ENCODE measurements at regions not wholly inside any gene's neighbourhood (a gene's known extent, or its start where the extent isn't known, plus 50 kb on each side); places are given as distances from the start of the nearest gene placed in this dataset.
"Not testable (repeated sequence)": the region's sequence is repeated elsewhere in the genome, so short reads cannot be mapped to it uniquely, and the experiment has no call there.

DNA sequence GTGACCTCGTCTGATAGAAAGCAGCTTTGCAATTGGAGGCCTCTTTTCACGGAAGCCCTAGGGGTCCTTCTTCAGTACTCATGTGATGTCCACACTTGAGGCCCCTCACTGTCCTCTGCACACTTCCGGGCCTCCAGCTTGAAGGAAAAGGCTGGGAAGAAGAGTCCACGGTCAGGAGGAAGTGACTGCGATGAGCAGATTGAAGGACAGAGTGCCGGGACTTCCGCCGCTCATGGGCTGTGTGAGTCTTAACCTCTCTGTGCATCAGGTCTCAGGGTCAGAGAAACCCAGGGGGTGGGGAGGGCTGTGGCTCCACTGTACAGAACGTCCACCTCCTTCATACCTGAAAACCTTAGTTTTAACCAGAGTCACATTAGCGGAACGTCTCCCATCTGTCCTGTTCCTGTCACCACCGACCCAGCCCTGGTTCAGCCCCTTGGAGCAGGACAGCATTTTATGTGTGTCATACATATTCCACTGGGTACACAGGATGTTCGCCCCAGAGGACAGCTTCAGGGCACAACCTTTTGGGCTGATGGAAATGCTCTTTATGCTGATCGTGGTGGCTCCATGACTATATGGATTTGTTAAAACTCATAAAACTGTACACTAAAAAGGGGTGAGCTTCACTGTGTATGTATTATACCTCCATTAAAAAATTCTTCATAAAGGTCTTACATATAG lies 51.0 kb upstream of the SORCS2 start:
- no peak for DNase-seq

DNA sequence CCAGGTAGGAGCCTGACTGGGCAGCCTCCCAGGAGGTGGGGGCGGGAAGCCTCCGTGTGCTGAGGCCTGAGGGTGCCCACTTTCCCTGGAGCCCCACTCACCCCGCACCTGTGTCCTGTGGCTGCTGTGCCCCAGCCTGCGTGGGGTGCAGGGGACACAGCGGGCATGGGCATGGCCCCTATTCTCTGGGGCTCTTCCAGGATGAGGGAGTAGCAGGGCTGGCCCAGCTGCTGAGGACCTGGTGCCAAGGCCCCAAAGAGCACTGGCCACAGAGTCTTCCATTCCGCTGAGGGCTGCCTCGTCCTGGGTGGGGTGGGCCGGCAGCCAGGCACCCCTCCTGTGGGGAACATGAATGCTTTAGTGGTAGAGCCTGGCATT lies 51.7 kb upstream of the SORCS2 start:
- no peak for DNase-seq

GRCh38 chr4:7140062-7140691 lies 52.2 kb upstream of the SORCS2 start:
- no peak for DNase-seq

GRCh38 chr4:7139167-7139982 lies 53.0 kb upstream of the SORCS2 start:
- DNase-seq, result no peak

DNA sequence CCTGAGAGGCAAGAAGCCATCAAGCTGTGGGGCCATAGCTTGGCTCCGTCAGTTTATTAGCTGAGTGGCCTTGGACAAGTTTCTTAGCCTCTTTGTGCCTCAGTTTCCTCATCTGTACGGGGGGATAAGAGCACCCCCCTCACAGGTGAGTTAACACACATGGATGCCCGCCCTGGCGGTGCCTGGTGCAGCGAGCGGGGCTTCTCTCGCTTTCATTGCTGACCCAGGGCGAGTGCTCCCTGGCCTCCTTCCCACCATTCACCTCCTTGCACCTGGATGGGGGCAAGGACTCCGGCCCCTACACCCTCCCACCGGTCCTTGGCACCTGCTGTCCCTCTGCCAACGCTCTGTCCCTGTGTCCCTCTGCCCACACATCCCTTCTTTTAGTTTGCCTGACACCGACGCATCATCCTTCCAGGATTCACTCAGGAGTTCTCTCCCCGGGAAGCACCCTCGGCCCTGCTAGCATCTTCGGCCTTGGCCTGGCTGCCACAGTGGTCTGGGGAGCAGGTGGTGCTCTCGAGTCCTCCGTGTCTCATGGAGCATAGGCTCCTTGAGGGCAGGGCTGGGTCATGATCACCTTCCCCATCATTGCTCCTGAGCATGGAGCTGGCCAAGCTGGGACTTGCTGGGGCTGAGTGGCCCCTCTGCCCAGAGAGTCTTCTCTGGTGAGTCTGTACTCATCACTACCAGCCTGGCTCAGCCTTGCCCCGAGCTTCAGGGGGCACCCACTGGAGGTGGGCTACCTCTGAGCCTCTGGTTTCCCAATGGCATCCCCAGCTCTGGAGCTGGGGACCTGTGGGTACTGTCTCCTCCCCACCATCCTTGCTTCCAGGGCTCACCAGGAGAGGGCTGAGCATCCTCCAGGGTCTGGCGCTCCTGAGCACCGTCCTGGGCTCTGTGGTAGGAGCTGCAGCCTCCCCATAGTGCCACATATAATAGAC lies 53.8 kb upstream of the SORCS2 start:
- no peak for DNase-seq

GRCh38 chr4:7137326-7138200 lies 54.8 kb upstream of the SORCS2 start:
- DNase-seq, result no peak

DNA sequence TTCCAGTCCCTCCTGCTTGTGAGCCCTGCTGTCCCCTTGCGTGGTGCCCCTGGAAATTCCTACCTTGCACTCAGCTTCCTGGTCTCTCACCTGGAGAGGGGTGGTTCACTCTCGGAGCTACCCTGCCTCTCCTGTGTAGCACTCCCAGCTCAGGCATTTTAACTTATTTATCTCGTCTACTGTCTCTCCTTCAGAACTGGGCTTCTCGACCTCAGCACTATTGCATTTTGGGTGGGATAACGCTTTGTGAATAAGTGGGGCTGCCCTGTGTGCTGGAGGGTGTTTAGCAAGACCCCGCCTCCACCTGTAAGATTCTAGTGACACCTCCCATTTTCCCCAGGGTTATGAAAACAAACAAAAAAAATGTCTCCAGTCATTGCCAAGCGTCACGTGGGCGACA lies 56.0 kb upstream of the SORCS2 start:
- no peak for DNase-seq

DNA sequence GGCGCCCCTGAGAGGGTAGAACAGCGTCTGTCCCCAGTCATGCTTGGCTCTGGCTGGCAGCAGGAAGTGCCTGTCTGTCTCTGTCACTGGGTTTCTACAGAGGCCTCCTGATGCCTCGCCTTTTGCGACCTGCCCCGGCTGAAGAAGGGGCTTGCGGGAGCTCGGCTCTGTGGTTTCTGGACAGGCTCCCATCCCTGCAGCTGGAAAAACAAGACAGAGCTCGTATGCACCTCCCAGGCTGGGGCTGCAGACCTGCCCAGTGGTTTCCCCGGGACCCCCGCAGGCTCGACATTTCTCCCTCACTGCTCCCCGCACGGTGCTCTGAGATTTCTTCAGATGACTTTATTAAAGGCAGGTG lies 57.0 kb upstream of the SORCS2 start:
- DNase-seq, result peak; percentile 4

- DNase-seq, result peak; percentile 70
Observed at GRCh38 chr4:7134737-7135388, 57.5 kb upstream of the SORCS2 start.

GRCh38 chr4:7133818-7134650 lies 58.3 kb upstream of the SORCS2 start:
- not testable (repeated sequence) for DNase-seq

GRCh38 chr4:7132730-7133582 lies 59.4 kb upstream of the SORCS2 start:
- no peak for DNase-seq

DNA sequence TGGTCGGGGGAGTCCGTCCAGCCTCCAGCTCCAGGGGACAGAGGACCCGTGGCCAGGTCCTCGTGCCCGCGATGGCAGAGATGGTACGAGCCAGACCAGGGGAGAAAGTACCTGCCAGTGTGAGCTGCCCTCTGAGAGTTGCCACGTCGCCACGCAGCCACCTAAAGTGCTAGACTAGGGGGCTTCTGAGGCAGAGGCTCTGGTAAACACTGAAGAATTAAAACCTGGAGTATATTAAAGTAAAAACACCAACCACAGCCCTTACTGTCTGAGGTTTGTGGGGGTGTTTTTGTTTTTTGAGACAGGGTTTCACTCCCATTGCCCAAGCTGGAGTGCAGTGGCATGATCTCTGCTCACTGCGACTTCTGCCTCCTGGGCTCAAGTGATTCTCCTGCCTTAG lies 60.1 kb upstream of the SORCS2 start:
- DNase-seq, result no peak

GRCh38 chr4:7131498-7132031 lies 60.8 kb upstream of the SORCS2 start:
- no peak for DNase-seq

- DNase-seq, result no peak
Observed at GRCh38 chr4:7130621-7131211, 61.6 kb upstream of the SORCS2 start.

DNA sequence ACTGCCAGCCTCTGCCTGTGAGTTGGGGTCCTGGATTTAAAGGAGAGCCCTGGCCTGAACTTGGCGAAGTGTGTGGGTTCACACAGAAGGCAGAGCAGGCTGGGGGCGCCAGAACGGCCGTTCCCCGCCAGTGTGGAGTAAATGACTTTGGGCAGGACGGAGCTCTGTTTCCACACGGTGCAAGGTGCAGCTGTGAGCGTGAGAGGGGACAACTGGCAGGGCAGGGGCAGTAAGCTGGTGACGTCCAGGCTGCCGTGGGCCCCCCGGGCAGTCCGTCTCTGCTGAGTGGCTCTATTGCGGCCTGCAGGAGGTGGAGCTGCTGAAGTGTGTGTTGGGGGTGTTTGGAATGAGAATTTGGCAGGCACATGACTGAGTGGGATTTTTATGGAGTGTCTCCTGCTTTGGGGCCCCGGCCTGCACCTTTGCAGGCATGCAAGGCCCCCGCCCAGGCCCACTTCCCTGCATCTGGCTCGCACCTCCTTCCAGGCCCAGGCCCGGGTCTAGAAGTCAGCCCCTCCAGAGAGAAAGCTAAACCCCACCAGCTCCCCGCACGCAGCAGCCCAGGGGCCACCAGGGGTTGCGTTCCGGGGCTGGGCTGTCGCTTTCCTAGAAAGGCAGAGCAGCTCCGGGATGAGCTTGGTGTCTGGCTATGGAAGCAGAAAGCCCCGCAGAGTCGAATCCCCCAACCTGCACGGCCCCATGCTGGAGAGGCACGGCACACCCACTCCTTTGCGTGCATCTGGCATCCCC lies 62.2 kb upstream of the GRPEL1 start:
- DNase-seq, result no peak

DNA sequence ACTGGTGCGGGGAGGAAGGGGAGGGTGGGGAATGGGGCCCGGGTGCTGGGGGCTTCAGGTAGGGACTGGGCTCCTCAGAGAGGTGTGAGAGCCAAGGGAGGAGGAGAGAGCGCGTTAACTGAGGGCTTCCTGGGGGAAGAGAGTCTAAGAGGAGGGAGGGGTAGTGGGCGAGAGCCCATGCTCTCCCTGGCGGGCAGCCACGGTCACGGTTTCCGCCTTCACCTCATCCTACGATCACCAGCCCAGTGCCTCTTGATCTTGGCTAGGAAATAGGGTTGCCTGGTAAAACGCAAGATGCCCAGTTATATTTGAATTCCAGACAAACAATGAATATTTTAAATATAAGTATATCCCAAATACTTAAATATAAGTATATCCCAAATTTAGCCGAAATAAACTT lies 60.8 kb upstream of the GRPEL1 start:
- DNase-seq, result peak; percentile 24

DNA sequence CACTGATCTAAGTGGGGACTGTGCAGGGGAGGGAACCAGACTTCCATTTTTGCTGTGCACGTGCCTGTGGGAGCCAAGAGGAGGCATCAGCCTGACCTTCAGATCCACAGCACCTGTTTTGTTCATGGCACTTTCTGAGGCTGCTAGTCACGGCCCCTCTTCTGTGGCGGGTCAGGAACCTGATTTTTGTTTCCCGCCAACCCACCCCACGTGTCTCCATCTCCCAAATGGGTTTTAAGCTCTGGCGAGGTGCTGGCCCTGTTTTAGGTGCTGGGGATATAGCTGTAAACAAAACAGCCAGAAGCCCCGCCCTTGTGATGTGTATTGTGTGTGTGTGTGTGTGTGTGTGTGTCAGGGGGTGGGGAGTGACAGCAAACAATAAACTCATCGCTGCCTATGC lies 60.4 kb upstream of the GRPEL1 start:
- no peak for DNase-seq

DNA sequence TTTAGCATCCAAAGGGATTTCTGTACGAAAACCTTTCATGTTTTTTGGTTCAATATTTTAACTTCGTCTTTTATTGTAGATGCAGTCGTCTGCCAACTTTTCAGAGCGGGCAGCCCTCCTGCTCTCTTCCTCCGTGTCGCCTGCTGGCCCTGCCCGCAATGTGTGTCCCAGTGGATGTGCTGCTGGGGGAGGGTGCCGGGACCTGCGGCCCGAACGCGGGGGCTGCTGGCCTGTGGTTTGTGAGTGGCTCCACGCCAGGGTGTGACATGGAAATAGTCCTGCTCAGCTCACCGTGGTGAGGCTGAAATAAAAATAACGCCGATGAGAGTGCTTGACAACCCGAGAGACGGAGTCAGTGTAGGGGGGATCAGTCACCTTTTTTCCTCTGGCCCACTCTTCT lies 59.7 kb upstream of the GRPEL1 start:
- no peak for DNase-seq
